HCT116 (cell line): ENCODE measurements at regions not wholly inside any gene's neighbourhood (a gene's known extent, or its start where the extent isn't known, plus 50 kb on each side); places are given as distances from the start of the nearest gene placed in this dataset.
"Not testable (repeated sequence)": the region's sequence is repeated elsewhere in the genome, so short reads cannot be mapped to it uniquely, and the experiment has no call there.

Experiments
- ATAC-seq: fragments of 200-7000 bp; cut with Tn5 transposase; 2 replicates; pipeline ENCODE4 v1.9.1; 2020; ENCODE audit warnings: mild to moderate bottlenecking, moderate library complexity
- BruUV-seq: library from RNA; stranded (reverse); fragments of 400-500 nt; replicated peaks from 2 replicates; lab custom pipeline; 2021; lab: Mats Ljungman, UMichigan
- CTCF ChIA-PET: fragments of 300-600 bp; sonication (Branson Sonifier 250); formaldehyde crosslinking; loops from one replicate; lab custom pipeline; 2021; ENCODE audit warnings: antibody characterized with exemption; lab: Charles Lee
- POLR2A ChIA-PET: fragments of 300-600, 350-600 bp; sonication (Branson Sonifier 250); formaldehyde crosslinking; loops from one replicate; lab custom pipeline; 2021; ENCODE audit warnings: antibody characterized with exemption; lab: Charles Lee
- RAD21 ChIA-PET, 2 experiments: fragments of 300-600 bp; sonication (Branson Sonifier 250); formaldehyde crosslinking; loops; one replicate each; lab custom pipeline; 2023; ENCODE audit warnings: low total read pairs in 2 of 2; ENCODE audit not compliant: uncharacterized antibody in 2 of 2, unreplicated experiment in 2 of 2, low non-redundant PET in 1 of 2; lab: Charles Lee
- DNase-seq: peaks from one replicate; pipeline ENCODE4 v3.0.0-alpha.2; 2010; ENCODE audit warnings: low read depth, low spot score
- H2AFZ ChIP-seq: fragments of 200-600 bp; shearing (Covaris generic), sonication (generic); 2 replicates; pipeline ENCODE4 v1.6.1; 2017; ENCODE audit warnings: low read depth, mixed run types, mixed read lengths, antibody characterized with exemption, low read length; ENCODE audit not compliant: poor library complexity, severe bottlenecking
- H3K27ac ChIP-seq: 2 replicates; pipeline ENCODE4 v1.5.1; 2012; ENCODE audit warnings: low read depth, low read length
- H3K27me3 ChIP-seq: fragments of 200-600 bp; sonication (generic); 2 replicates; pipeline ENCODE4 v1.6.1; 2016; ENCODE audit warnings: mixed run types, low read length, mixed read lengths; ENCODE audit not compliant: insufficient read depth
- H3K36me3 ChIP-seq, 2 experiments: fragments of 200-500 bp in 1 of 2; fragments of 200-600 bp in 1 of 2; sonication (Bioruptor generic) in 1 of 2; sonication (generic) in 1 of 2; 2 replicates each; pipeline versions ENCODE4 v1.5.1 to v1.6.1; 2014 to 2016; ENCODE audit warnings: low read length in 2 of 2, inconsistent platforms in 1 of 2, mixed read lengths in 1 of 2, mixed run types in 1 of 2; ENCODE audit not compliant: insufficient read depth in 2 of 2, control insufficient read depth in 1 of 2
- H3K4me1 ChIP-seq, 2 experiments: fragments of 200-600 bp in 1 of 2; sonication (generic) in 1 of 2; 2 replicates each; pipeline versions ENCODE4 v1.5.1 to v1.6.1; 2012 to 2017; ENCODE audit warnings: low read length in 2 of 2, inconsistent platforms in 1 of 2, mild to moderate bottlenecking in 1 of 2, mixed read lengths in 1 of 2, mixed run types in 1 of 2, moderate library complexity in 1 of 2; ENCODE audit not compliant: insufficient read depth in 2 of 2, control insufficient read depth in 1 of 2
- H3K4me2 ChIP-seq: fragments of 200-600 bp; sonication (generic); 2 replicates; pipeline ENCODE4 v1.6.1; 2017; ENCODE audit warnings: mixed run types, low read length, mixed read lengths
- H3K4me3 ChIP-seq, 2 experiments: fragments of 200-600 bp in 1 of 2; sonication (generic) in 1 of 2; replicated peaks in 1 of 2; 2 replicates each; pipeline ENCODE4 v1.5.1; 2011 to 2016; ENCODE audit warnings: low read length in 2 of 2, control low read depth in 1 of 2, low read depth in 1 of 2, mild to moderate bottlenecking in 1 of 2, mixed read lengths in 1 of 2, mixed run types in 1 of 2
- H3K79me2 ChIP-seq: fragments of 200-600 bp; sonication (generic); 2 replicates; pipeline ENCODE4 v1.6.1; 2017; ENCODE audit warnings: mild to moderate bottlenecking, mixed run types, low read length, moderate library complexity, mixed read lengths; ENCODE audit not compliant: insufficient read depth
- H3K9ac ChIP-seq: fragments of 200-600 bp; sonication (generic); 2 replicates; pipeline ENCODE4 v1.6.1; 2016; ENCODE audit warnings: low read length, mixed read lengths
- H3K9me2 ChIP-seq: fragments of 200-600 bp; sonication (generic), shearing (Covaris generic); 2 replicates; pipeline ENCODE4 v1.6.1; 2017; ENCODE audit warnings: mixed run types, mild to moderate bottlenecking, moderate library complexity; ENCODE audit not compliant: insufficient read depth
- H3K9me3 ChIP-seq, 2 experiments: fragments of 200-500 bp in 1 of 2; fragments of 200-600 bp in 1 of 2; sonication (Bioruptor generic) in 1 of 2; sonication (generic) in 1 of 2; 2 replicates each; pipeline ENCODE4 v1.6.1; 2014 to 2017; ENCODE audit warnings: low read length in 2 of 2, mixed read lengths in 2 of 2, inconsistent platforms in 1 of 2, low read depth in 1 of 2, mild to moderate bottlenecking in 1 of 2, mixed run types in 1 of 2, moderate library complexity in 1 of 2; ENCODE audit not compliant: control insufficient read depth in 1 of 2, insufficient read depth in 1 of 2
- H4K20me1 ChIP-seq: fragments of 200-600 bp; sonication (generic), shearing (Covaris generic); 2 replicates; pipeline ENCODE4 v1.6.1; 2017; ENCODE audit warnings: mixed run types, mild to moderate bottlenecking, moderate library complexity; ENCODE audit not compliant: insufficient read depth
- CTCF ChIP-seq, 3 experiments: fragments of 200-600 bp in 1 of 3; sonication (generic) in 1 of 3; IDR thresholded peaks in 2 of 3; conservative IDR thresholded peaks in 1 of 3; 2 replicates each; pipeline ENCODE4 v1.5.1; 2012 to 2017; ENCODE audit warnings: low read depth in 2 of 3, low read length in 2 of 3, antibody characterized with exemption in 1 of 3, borderline replicate concordance in 1 of 3, control low read depth in 1 of 3, mild to moderate bottlenecking in 1 of 3, mixed read lengths in 1 of 3, mixed run types in 1 of 3, moderate library complexity in 1 of 3; ENCODE audit not compliant: insufficient read depth in 1 of 3
- EGR1 ChIP-seq: IDR thresholded peaks from 2 replicates; pipeline ENCODE4 v1.6.1; 2012; ENCODE audit warnings: low read depth
- EZH2phosphoT487 ChIP-seq: fragments of 200-600 bp; IDR thresholded peaks from 2 replicates; pipeline ENCODE4 v1.6.1; 2018; ENCODE audit warnings: antibody characterized with exemption, borderline replicate concordance
- FOSL1 ChIP-seq: IDR thresholded peaks from 2 replicates; pipeline ENCODE4 v1.6.1; 2012; ENCODE audit warnings: low read depth
- POLR2AphosphoS5 ChIP-seq: IDR thresholded peaks from 2 replicates; pipeline ENCODE4 v1.6.1; 2011; ENCODE audit warnings: mild to moderate bottlenecking, low read depth, low read length, moderate library complexity
- RAD21 ChIP-seq: IDR thresholded peaks from 2 replicates; pipeline ENCODE4 v1.6.1; 2012; ENCODE audit warnings: low read depth, mild to moderate bottlenecking
- SIN3A ChIP-seq: IDR thresholded peaks from 2 replicates; pipeline ENCODE4 v1.6.1; 2012; ENCODE audit warnings: low read depth
- ZBTB33 ChIP-seq: IDR thresholded peaks from 2 replicates; pipeline ENCODE4 v1.6.1; 2011; ENCODE audit warnings: mild to moderate bottlenecking, low read length, moderate library complexity; ENCODE audit not compliant: insufficient replicate concordance; ENCODE audit errors: extremely low read depth
- intact Hi-C: fragments of 100-400 bp; cut with micrococcal nuclease; formaldehyde crosslinking; loops from 2 replicates; pipeline ENCODE4 v1.10.0; 2022

- H3K4me2 ChIP-seq, H3K27ac ChIP-seq, H3K9ac ChIP-seq, H3K79me2 ChIP-seq, H3K36me3 ChIP-seq, H3K27me3 ChIP-seq, RAD21 ChIA-PET, CTCF ChIA-PET, DNase-seq, H3K9me3 ChIP-seq, H3K4me1 ChIP-seq, BruUV-seq, H4K20me1 ChIP-seq, H3K9me2 ChIP-seq, intact Hi-C loops, H3K4me3 ChIP-seq, ATAC-seq, H2AFZ ChIP-seq, POLR2A ChIA-PET: not testable (repeated sequence)
Observed at GRCh38 chrX:140633105-140633504, 76.5 kb upstream of the LINC00632 start.

DNA sequence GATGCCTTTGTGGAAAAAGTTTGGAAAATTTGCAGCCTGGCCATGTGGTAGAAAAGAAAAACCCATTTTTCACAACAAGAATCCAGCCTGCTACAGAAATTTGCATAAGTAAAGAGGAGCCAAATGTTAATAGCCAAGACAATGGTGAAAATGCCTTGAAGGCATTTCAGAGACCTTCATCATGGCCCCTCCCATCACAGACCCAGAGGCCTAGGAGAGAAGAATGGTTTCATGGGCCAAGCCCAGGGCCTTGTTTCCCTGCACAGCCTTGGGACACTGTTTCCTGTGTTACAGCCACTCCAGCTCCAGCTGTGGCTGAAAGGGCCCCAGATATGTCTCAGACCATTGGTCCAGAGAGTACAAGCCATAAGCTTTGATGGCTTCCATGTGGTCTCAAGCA, 101.4 kb upstream of the LINC00632 start:
- Histone ChIP-seq H3K27ac (no peak overlapping the region), H3K4me2 (no peak overlapping the region), H2AFZ (no peak overlapping the region), H3K9me3 (no peaks in the 10 kb centered on the region), H3K9me2 (no peaks in the 10 kb centered on the region), H3K4me1 (no peaks in the 10 kb centered on the region), H3K9ac (no peak overlapping the region), H3K27me3 (no peaks in the 10 kb centered on the region), H3K79me2 (no peaks in the 10 kb centered on the region), H3K36me3 (no peaks in the 10 kb centered on the region), H3K4me3 (no peak overlapping the region), H4K20me1 (no peaks in the 10 kb centered on the region)
- intact Hi-C loops = no loop called here
- POLR2A ChIA-PET = no interaction called here
- BruUV-seq = no TSS peak
- RAD21 ChIA-PET = no interaction called here
- TF ChIP-seq FOSL1 (no peak), RAD21 (no peak), EGR1 (no peak), ZBTB33 (no peak), SIN3A (no peak), CTCF (IDR thresholded peaks at IDR 0.05 in 2 of 3, conservative IDR thresholded peaks at IDR 0.05 in 1 of 3; ENCODE audit: borderline replicate concordance in 1 of 3, insufficient read depth in 1 of 3, low read depth in 2 of 3, low read length in 2 of 3) (no peak), EZH2phosphoT487 (no peak), POLR2AphosphoS5 (no peak)
- DNase-seq (no peak), ATAC-seq (no peak)
- CTCF ChIA-PET = no interaction called here
